Activated naive CD4-positive, alpha-beta T cell treated with anti-CD3 and anti-CD28 coated beads for 36 hours (primary cell): ENCODE measurements at regions not wholly inside any gene's neighbourhood (a gene's known extent, or its start where the extent isn't known, plus 50 kb on each side); places are given as distances from the start of the nearest gene placed in this dataset.

Experiments used
- CTCF ChIA-PET: fragments of 350-600 bp; sonication (Branson Sonifier 250); formaldehyde crosslinking; loops from one replicate; lab custom pipeline; 2021; ENCODE audit warnings: antibody characterized with exemption; lab: Charles Lee
- DNase-seq: peaks from one replicate; pipeline ENCODE4 v3.0.0-alpha.2; 2020
- H3K27ac Mint-ChIP-seq: one replicate; pipeline ENCODE4 v1.8.0; 2021; ENCODE audit warnings: mild to moderate bottlenecking, mixed read lengths
- H3K27me3 Mint-ChIP-seq: one replicate; pipeline ENCODE4 v1.8.0; 2021; ENCODE audit warnings: low read depth, mixed read lengths
- H3K36me3 Mint-ChIP-seq: one replicate; pipeline ENCODE4 v1.8.0; 2021; ENCODE audit warnings: low read depth, mixed read lengths
- H3K4me1 Mint-ChIP-seq: one replicate; pipeline ENCODE4 v1.8.0; 2021; ENCODE audit warnings: low read depth, mixed read lengths
- H3K4me3 Mint-ChIP-seq: one replicate; pipeline ENCODE4 v1.8.0; 2021; ENCODE audit warnings: mild to moderate bottlenecking, moderate library complexity, mixed read lengths
- H3K9me3 Mint-ChIP-seq: one replicate; pipeline ENCODE4 v1.8.0; 2021; ENCODE audit warnings: mixed read lengths
- intact Hi-C: fragments of 100-400 bp; cut with micrococcal nuclease; formaldehyde crosslinking; loops from one replicate; pipeline ENCODE4 v1.15.1; 2023

DNA sequence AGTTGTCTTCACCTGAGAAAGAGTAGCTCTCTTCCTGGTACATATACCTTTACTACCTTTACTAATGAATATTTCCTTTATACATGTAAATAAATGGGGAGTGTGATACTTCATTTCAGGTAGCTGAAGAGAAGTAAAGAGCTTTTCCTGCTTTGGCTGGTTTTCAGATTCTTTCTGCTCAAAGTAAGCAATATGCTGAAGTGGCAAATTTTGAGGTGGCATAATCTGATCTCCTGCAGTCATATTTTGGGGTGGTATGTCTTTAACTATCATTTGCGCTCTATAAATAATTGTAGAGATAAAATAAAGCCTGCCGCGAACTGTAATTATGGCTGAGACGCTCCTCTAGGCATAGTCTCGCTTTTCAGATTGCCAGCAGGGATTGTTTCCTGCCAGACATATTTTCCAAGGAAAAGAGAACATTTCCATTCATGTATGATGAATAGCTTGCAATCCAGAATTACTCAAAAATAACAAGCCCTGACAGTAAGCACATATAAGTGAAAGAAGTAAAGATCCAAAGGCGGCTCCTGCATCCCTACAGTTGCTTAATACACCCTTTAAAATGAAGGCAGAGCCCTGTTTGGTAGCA lies 200.7 kb downstream of the C12orf50 start:
- Mint-ChIP-seq H3K27ac (no peak overlapping the region), H3K36me3 (no peaks in the 10 kb centered on the region), H3K4me3 (no peak overlapping the region), H3K4me1 (no peaks in the 10 kb centered on the region), H3K9me3 (no peaks in the 10 kb centered on the region), H3K27me3 (no peaks in the 10 kb centered on the region)
- CTCF ChIA-PET, result interaction anchor here (0.7 to 1.8 kb wide), 2 partner anchors 19 to 51 kb away, joined by 3 to 8 read pairs; no protein-coding TSS in a partner anchor
- no peak for DNase-seq
- intact Hi-C loops, result no loop called here

- intact Hi-C loops, result no loop called here
- Mint-ChIP-seq H3K4me1 (no peaks in the 10 kb centered on the region), H3K36me3 (no peaks in the 10 kb centered on the region), H3K4me3 (no peak overlapping the region), H3K27me3 (no peaks in the 10 kb centered on the region), H3K27ac (no peak overlapping the region), H3K9me3 (no peaks in the 10 kb centered on the region)
- no peak for DNase-seq
- CTCF ChIA-PET, result interaction anchor here (0.7 to 1.8 kb wide), 2 partner anchors 20 to 51 kb away, joined by 3 to 8 read pairs; no protein-coding TSS in a partner anchor
Measured at GRCh38 chr12:87827638-87828264, 201.4 kb downstream of the C12orf50 start.

- Mint-ChIP-seq H3K4me1 (no peaks in the 10 kb centered on the region), H3K27me3 (no peaks in the 10 kb centered on the region), H3K4me3 (no peak overlapping the region), H3K27ac (no peak overlapping the region), H3K9me3 (no peaks in the 10 kb centered on the region), H3K36me3 (no peaks in the 10 kb centered on the region)
- no peak for DNase-seq
- CTCF ChIA-PET, result no interaction called here
- intact Hi-C loops, result no loop called here
Measured at GRCh38 chr12:87822923-87823322, 206.3 kb downstream of the C12orf50 start.

DNA sequence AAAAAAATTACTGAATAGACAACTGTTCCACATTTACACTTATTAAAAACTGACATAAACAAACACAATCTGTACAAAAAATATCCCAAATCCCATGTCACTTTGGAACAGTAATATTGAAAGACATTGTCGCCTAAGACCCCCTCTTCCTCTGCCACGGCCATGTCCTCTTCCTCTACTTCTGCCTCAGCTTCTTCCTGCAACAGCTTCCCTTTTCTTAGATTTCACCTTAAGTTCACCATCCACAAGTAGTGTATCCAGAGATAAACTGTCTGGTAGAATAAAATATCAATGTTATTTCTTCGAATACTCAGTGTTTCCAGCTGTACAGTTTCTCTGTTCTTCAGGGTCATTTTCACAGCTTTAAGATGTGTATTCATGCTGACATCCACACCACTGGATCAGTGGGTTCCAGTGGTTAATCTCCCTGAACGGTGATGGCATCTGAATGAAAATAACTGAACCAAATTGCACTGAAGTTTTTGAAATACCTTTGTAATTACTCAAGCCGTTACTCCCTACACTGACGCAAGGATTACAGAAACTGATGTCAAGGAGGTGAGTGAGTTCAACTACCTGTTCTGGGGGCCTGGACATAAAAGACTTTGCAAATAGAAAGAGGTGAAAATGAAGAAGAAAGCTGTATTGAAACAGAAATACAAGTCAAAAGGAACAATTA lies 208.5 kb downstream of the C12orf50 start:
- no peaks in the 10 kb centered on the region for H3K9me3 Mint-ChIP-seq
- no peak overlapping the region for H3K27ac Mint-ChIP-seq

GRCh38 chr12:87818441-87818840 lies 210.8 kb downstream of the C12orf50 start:
- CTCF ChIA-PET, result no interaction called here
- intact Hi-C loops, result no loop called here
- Mint-ChIP-seq H3K36me3 (no peaks in the 10 kb centered on the region), H3K9me3 (no peaks in the 10 kb centered on the region), H3K27me3 (peaks cover 2% of the 10 kb centered on the region), H3K4me3 (no peak overlapping the region), H3K4me1 (no peaks in the 10 kb centered on the region), H3K27ac (no peak overlapping the region)
- DNase-seq, result no peak

More for the DNA sequence above, 208.5 kb downstream of the C12orf50 start:
- no peaks in the 10 kb centered on the region for H3K36me3 Mint-ChIP-seq
- CTCF ChIA-PET, result no interaction called here
- no peak for DNase-seq
- H3K27me3 Mint-ChIP-seq, result peaks cover 2% of the 10 kb centered on the region
- intact Hi-C loops, result no loop called here
- no peaks in the 10 kb centered on the region for H3K4me1 Mint-ChIP-seq
- H3K4me3 Mint-ChIP-seq, result no peak overlapping the region

- Mint-ChIP-seq H3K27me3 (peaks cover 2% of the 10 kb centered on the region), H3K4me3 (no peak overlapping the region), H3K27ac (no peak overlapping the region), H3K36me3 (no peaks in the 10 kb centered on the region), H3K4me1 (no peaks in the 10 kb centered on the region), H3K9me3 (no peaks in the 10 kb centered on the region)
- intact Hi-C loops, result no loop called here
- DNase-seq, result no peak
- CTCF ChIA-PET, result no interaction called here
Measured at GRCh38 chr12:87815771-87816585, 213.2 kb downstream of the C12orf50 start.

- H3K9me3 Mint-ChIP-seq, result no peaks in the 10 kb centered on the region
- H3K27ac Mint-ChIP-seq, result no peak overlapping the region
- no peaks in the 10 kb centered on the region for H3K4me1 Mint-ChIP-seq
- DNase-seq, result no peak
- CTCF ChIA-PET, result interaction anchor here (0.6 kb wide), 1 partner anchor 569 kb away, joined by 3 read pairs; no protein-coding TSS in a partner anchor
- no peaks in the 10 kb centered on the region for H3K36me3 Mint-ChIP-seq
- H3K4me3 Mint-ChIP-seq, result no peak overlapping the region
- intact Hi-C loops, result no loop called here
- peaks cover 2% of the 10 kb centered on the region for H3K27me3 Mint-ChIP-seq
Measured at GRCh38 chr12:87814625-87815024, 214.6 kb downstream of the C12orf50 start.

DNA sequence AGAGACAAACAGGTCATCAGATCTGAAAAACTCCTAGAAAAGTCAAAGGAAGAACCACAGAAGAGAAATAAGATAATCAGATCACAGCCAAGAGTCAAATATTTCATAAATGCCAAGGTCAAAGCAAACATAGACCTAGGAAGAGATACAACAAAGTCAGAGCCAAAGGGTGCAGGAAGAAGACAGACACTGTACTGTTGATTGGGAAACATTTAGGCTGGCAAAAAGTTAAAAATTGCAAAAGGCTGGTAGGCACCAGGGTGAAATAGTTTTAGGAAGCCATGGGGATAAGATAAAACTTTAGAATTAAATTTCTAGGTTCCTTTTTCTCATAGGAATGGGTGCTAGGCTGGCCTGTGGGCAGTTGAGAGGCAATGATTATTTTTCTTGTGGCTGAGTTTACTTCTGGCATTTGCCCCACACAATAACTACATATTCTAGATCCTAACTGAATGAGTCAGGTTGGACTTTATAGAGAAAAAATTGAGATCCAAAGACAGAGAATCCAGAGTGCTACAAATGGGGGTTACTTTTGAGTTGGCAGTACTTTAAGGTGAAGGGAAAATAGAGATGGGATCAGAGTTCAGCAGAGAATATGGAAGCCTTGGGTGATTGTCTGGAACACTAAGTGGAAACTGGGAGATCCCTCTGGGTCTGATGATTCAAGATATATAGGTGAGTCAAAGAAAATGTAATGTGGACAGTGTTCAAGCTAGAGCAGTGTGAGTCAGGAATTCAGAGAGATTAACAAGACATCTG lies 215.5 kb downstream of the C12orf50 start:
- CTCF ChIA-PET, result interaction anchor here (0.6 kb wide), 1 partner anchor 568 kb away, joined by 3 read pairs; no protein-coding TSS in a partner anchor
- no peaks in the 10 kb centered on the region for H3K36me3 Mint-ChIP-seq
- H3K27ac Mint-ChIP-seq, result no peak overlapping the region
- intact Hi-C loops, result no loop called here
- no peaks in the 10 kb centered on the region for H3K4me1 Mint-ChIP-seq
- H3K27me3 Mint-ChIP-seq, result peaks cover 2% of the 10 kb centered on the region
- DNase-seq, result no peak
- H3K9me3 Mint-ChIP-seq, result no peaks in the 10 kb centered on the region
- H3K4me3 Mint-ChIP-seq, result no peak overlapping the region

- DNase-seq, result no peak
- Mint-ChIP-seq H3K4me1 (no peaks in the 10 kb centered on the region), H3K36me3 (no peaks in the 10 kb centered on the region), H3K4me3 (no peak overlapping the region), H3K27me3 (peaks cover under 1% of the 10 kb centered on the region), H3K9me3 (no peaks in the 10 kb centered on the region), H3K27ac (no peak overlapping the region)
- CTCF ChIA-PET, result no interaction called here
- intact Hi-C loops, result no loop called here
Measured at GRCh38 chr12:87812681-87813080, 216.5 kb downstream of the C12orf50 start.

DNA sequence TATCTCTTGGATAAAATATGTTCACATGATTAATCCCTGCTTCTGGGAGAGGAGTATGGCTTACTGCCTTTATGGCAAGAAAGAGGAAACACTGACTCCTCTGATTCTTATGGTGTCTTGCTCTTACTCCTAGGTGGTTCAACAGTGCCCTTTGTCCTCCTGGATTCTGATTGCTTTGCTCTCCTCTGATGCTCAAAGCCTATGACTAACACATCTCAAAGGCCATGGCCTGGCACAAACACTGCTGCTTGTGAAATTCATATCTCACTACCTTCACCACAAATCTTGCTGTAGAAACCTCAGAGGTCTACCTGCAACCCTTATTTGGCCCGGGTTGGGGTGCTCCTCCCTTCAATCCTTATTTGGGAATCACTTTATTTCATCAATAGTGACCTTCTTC lies 217.2 kb downstream of the C12orf50 start:
- intact Hi-C loops, result no loop called here
- no peaks in the 10 kb centered on the region for H3K4me1 Mint-ChIP-seq
- DNase-seq, result no peak
- H3K27ac Mint-ChIP-seq, result no peak overlapping the region
- no peak overlapping the region for H3K4me3 Mint-ChIP-seq
- H3K27me3 Mint-ChIP-seq, result no peaks in the 10 kb centered on the region
- H3K9me3 Mint-ChIP-seq, result no peaks in the 10 kb centered on the region
- no peaks in the 10 kb centered on the region for H3K36me3 Mint-ChIP-seq
- CTCF ChIA-PET, result no interaction called here

DNA sequence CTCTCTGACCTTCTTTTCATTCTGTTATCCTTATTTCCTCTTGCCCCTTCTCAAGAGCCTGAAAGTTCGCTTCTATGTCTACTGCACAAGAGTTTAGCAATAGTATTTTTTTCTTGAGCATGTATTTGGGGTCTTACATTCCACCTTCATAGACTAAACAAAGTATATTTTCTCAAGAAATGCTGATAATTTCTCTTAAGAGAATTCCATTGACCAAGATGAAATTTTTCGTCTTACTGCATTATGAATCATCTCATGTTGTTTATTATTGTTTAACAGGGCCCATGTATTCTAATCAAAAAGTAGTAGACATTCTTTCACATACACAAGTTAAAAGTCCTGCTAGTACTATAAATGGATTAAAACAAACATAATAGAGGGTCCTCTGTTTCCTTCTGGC lies 219.3 kb downstream of the C12orf50 start:
- Mint-ChIP-seq H3K36me3 (no peaks in the 10 kb centered on the region), H3K4me1 (no peaks in the 10 kb centered on the region), H3K27me3 (no peaks in the 10 kb centered on the region), H3K4me3 (no peak overlapping the region), H3K27ac (no peak overlapping the region), H3K9me3 (no peaks in the 10 kb centered on the region)
- CTCF ChIA-PET, result no interaction called here
- intact Hi-C loops, result no loop called here
- DNase-seq, result no peak

DNA sequence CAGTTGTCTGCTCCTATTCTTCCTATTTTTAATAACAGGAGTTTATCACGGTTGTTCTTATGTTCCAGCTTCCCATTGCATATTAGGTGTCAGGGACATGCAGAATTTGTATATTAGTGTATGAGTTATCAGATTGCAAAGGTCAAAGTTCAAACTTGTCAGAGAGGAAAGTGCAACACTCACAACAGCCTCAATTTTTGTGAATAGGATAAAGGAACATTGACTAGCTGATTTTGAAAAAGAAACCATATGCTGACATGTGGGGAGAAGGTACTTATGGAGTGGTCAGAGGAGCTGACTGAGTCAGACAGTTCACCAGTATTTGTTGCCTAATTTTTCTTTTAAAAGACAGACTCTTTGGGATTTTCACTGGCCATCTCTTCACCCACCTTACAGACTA lies 222.1 kb downstream of the C12orf50 start:
- intact Hi-C loops, result no loop called here
- Mint-ChIP-seq H3K36me3 (no peaks in the 10 kb centered on the region), H3K4me3 (no peak overlapping the region), H3K4me1 (no peaks in the 10 kb centered on the region), H3K27me3 (no peaks in the 10 kb centered on the region), H3K9me3 (no peaks in the 10 kb centered on the region), H3K27ac (no peak overlapping the region)
- CTCF ChIA-PET, result no interaction called here
- no peak for DNase-seq
